ENCODE measurements at regions not wholly inside any gene's neighbourhood (a gene's known extent, or its start where the extent isn't known, plus 50 kb on each side); places are given as distances from the start of the nearest gene placed in this dataset.

DNA sequence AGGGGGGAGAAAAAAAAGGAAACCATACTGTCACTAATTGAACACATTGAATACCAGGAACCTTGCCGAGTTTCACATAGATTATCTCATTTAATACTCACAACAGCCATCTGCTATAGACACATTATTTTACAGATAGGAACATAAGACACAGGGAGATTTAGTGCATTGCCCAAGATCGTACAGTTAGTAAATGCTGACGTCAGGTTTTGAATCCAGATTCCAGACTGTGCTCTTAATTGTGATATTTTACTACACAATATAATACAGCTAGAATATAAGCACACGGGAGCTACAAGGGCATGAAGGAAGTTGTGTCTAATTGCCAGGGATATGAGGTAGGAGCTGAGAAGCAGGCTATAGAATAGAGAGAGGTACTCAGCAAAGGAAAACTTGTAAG lies 93.9 kb upstream of the MINDY3 start:
- no peak overlapping the region for H3K4ac ChIP-seq (replicated peaks; ENCODE audit: insufficient read length, low read depth, low read length)
- H3K27me3 ChIP-seq (replicated peaks in 1 of 4; ENCODE audit: control insufficient read depth in 3 of 4, extremely low read depth in 1 of 4, insufficient read depth in 3 of 4, low read length in 3 of 4): no peaks in the 10 kb centered on the region
- H2BK15ac ChIP-seq (ENCODE audit: low read length): no peak overlapping the region
- no peaks in the 10 kb centered on the region for H3K36me3 ChIP-seq (ENCODE audit: control insufficient read depth in 2 of 4, insufficient read depth in 4 of 4, low read length in 3 of 4)
- H3K14ac ChIP-seq (ENCODE audit: insufficient read length): no peak overlapping the region
- H2AK5ac ChIP-seq (ENCODE audit: low read depth, low read length): no peak overlapping the region
- H3K9me3 ChIP-seq (ENCODE audit: insufficient read depth in 2 of 2, low read depth in 1 of 2, low read length in 1 of 2): no peaks in the 10 kb centered on the region
- no peaks in the 10 kb centered on the region for H3K79me2 ChIP-seq (ENCODE audit: control insufficient read depth in 1 of 2, insufficient read depth in 2 of 2, low read length in 2 of 2)
- FAIRE-seq (no peak), DNase-seq (ENCODE audit: low read depth in 1 of 2, low spot score in 2 of 2) (no peak)
- H3K4me3 ChIP-seq (ENCODE audit: extremely low read depth in 1 of 4, insufficient read depth in 2 of 4, low read depth in 3 of 4, low read length in 4 of 4): no peak overlapping the region
- no peak overlapping the region for H3K23ac ChIP-seq (ENCODE audit: insufficient read length)
- H2BK20ac ChIP-seq (ENCODE audit: low read length): no peak overlapping the region
- no peak overlapping the region for H2AFZ ChIP-seq (ENCODE audit: low read length)
- H2BK12ac ChIP-seq (ENCODE audit: low read depth, low read length): no peak overlapping the region
- no peak overlapping the region for H4K91ac ChIP-seq (replicated peaks; ENCODE audit: insufficient read length, low read length)
- no peaks in the 10 kb centered on the region for H3K79me1 ChIP-seq (ENCODE audit: low read depth, low read length)
- no peaks in the 10 kb centered on the region for H3K4me1 ChIP-seq (replicated peaks in 1 of 4; ENCODE audit: control insufficient read depth in 3 of 4, insufficient read depth in 4 of 4, low read length in 3 of 4)
- ChIA-PET CTCF (ENCODE audit: partially characterized antibody) (no interaction called here), POLR2A (ENCODE audit: partially characterized antibody) (no interaction called here)
- no peak overlapping the region for H4K5ac ChIP-seq (ENCODE audit: insufficient read length, low read depth, low read length)
- no peak overlapping the region for H4K8ac ChIP-seq (ENCODE audit: extremely low read depth, insufficient read depth, low read length)
- no peak overlapping the region for H3K18ac ChIP-seq (ENCODE audit: extremely low read depth, low read length)
- no peak overlapping the region for H3K27ac ChIP-seq (ENCODE audit: low read depth, low read length)
- 84% methylated on average over 4 of the region's 4 CpGs; no CpG with 5 or more reads in 1 of the 2 experiments for WGBS, 2 experiments (ENCODE audit: extremely low coverage in 1 of 2, insufficient coverage in 1 of 2, insufficient read length in 1 of 2, insufficient replicate concordance in 2 of 2, low coverage in 1 of 2, low lambda C conversion rate in 2 of 2, missing lambda C conversion rate in 1 of 2)
- no peak overlapping the region for H3K56ac ChIP-seq (replicated peaks; ENCODE audit: insufficient read length, low read depth, low read length)
- no peaks in the 10 kb centered on the region for H4K20me1 ChIP-seq (replicated peaks in 1 of 2; ENCODE audit: control insufficient read depth in 1 of 2, insufficient read depth in 2 of 2, low read length in 2 of 2)
- no peaks in the 10 kb centered on the region for H3K23me2 ChIP-seq (ENCODE audit: low read depth, low read length)
- H3K9ac ChIP-seq (replicated peaks in 1 of 4; ENCODE audit: extremely low read depth in 1 of 4, low read depth in 3 of 4, low read length in 3 of 4): no peak overlapping the region
- TF ChIP-seq TAF1 (IDR thresholded peaks at IDR 0.05; ENCODE audit: low read depth, low read length) (no peak), CHD1 (IDR thresholded peaks at IDR 0.05; ENCODE audit: low read depth, low read length) (no peak), POLR2A (IDR thresholded peaks at IDR 0.05; ENCODE audit: control extremely low read depth in 1 of 2, low read depth in 2 of 2, low read length in 2 of 2) (no peak), CTCF (IDR thresholded peaks at IDR 0.05; ENCODE audit: control extremely low read depth in 1 of 3, insufficient read depth in 1 of 3, low read depth in 1 of 3, low read length in 3 of 3) (no peak), YY1 (IDR thresholded peaks at IDR 0.05; ENCODE audit: low read depth, low read length) (no peak)
- TF ChIP-seq, protein P1, sequence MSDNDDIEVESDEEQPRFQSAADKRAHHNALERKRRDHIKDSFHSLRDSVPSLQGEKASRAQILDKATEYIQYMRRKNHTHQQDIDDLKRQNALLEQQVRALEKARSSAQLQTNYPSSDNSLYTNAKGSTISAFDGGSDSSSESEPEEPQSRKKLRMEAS (IDR thresholded peaks at IDR 0.05): no peak
- no peak overlapping the region for H2BK5ac ChIP-seq (ENCODE audit: low read depth, low read length)
- no peak overlapping the region for H2BK120ac ChIP-seq (replicated peaks; ENCODE audit: low read depth, low read length)
- no peak overlapping the region for H3K4me2 ChIP-seq (ENCODE audit: insufficient read depth in 1 of 2, low read depth in 2 of 2, low read length in 2 of 2)
